Esophagus squamous epithelium (tissue), 4 donors: ENCODE measurements at regions not wholly inside any gene's neighbourhood (a gene's known extent, or its start where the extent isn't known, plus 50 kb on each side); places are given as distances from the start of the nearest gene placed in this dataset.

Experiments
- CTCF ChIP-seq, 6 experiments: fragments of 450-650 bp in 4 of 6; fragments of 200-600 bp in 2 of 6; sonication (generic) in 2 of 6; IDR thresholded peaks; one replicate each; pipeline ENCODE4 v1.5.1; 2016 to 2019; ENCODE audit warnings: antibody characterized with exemption in 6 of 6, mild to moderate bottlenecking in 4 of 6, moderate library complexity in 4 of 6
- POLR2A ChIP-seq, 4 donors: fragments of 450-650 bp; IDR thresholded peaks; one replicate each; pipeline ENCODE4 v1.6.1; 2017; ENCODE audit warnings: antibody characterized with exemption in 4 of 4, mild to moderate bottlenecking in 4 of 4, moderate library complexity in 3 of 4

GRCh38 chr7:65307651-65308299, 65.9 kb upstream of the ZNF92 start:
- TF ChIP-seq CTCF (IDR thresholded peaks at IDR 0.05) (peak; percentile 45 to 78 (median 66)), POLR2A (IDR thresholded peaks at IDR 0.05) (no peak)
